ENCODE measurements at regions not wholly inside any gene's neighbourhood (a gene's known extent, or its start where the extent isn't known, plus 50 kb on each side); places are given as distances from the start of the nearest gene placed in this dataset.
"Not testable (repeated sequence)": the region's sequence is repeated elsewhere in the genome, so short reads cannot be mapped to it uniquely, and the experiment has no call there.

GRCh38 chr3:110647586-110647985, 424.0 kb upstream of the NECTIN3 start:
- DNase-seq: no peak

GRCh38 chr3:110650741-110651140, 420.9 kb upstream of the NECTIN3 start:
- DNase-seq: no peak

GRCh38 chr3:110654843-110655502, 416.6 kb upstream of the NECTIN3 start:
- DNase-seq: no peak

GRCh38 chr3:110656394-110657025, 415.1 kb upstream of the NECTIN3 start:
- DNase-seq: no peak

- no peak for DNase-seq
These were observed 407.5 kb upstream of the NECTIN3 start for GRCh38 chr3:110664148-110664547.

GRCh38 chr3:110666495-110666894, 405.1 kb upstream of the NECTIN3 start:
- DNase-seq: no peak

- no peak for DNase-seq
These were observed 404.4 kb upstream of the NECTIN3 start for GRCh38 chr3:110667216-110667615.

GRCh38 chr3:110670407-110670806, 401.2 kb upstream of the NECTIN3 start:
- no peak for DNase-seq

- no peak for DNase-seq
These were observed 394.1 kb upstream of the NECTIN3 start for GRCh38 chr3:110677506-110677905.

- no peak for DNase-seq
These were observed 392.3 kb upstream of the NECTIN3 start for GRCh38 chr3:110679285-110679684.

- DNase-seq: no peak
These were observed 391.2 kb upstream of the NECTIN3 start for GRCh38 chr3:110680450-110680849.

GRCh38 chr3:110684466-110684865, 387.1 kb upstream of the NECTIN3 start:
- no peak for DNase-seq

GRCh38 chr3:110685630-110686029, 386.0 kb upstream of the NECTIN3 start:
- no peak for DNase-seq

GRCh38 chr3:110686701-110687100, 384.9 kb upstream of the NECTIN3 start:
- DNase-seq: no peak

- no peak for DNase-seq
These were observed 384.5 kb upstream of the NECTIN3 start for GRCh38 chr3:110687138-110687537.

GRCh38 chr3:110697961-110698360, 373.7 kb upstream of the NECTIN3 start:
- DNase-seq: no peak

- DNase-seq: not testable (repeated sequence)
These were observed 367.3 kb upstream of the NECTIN3 start for GRCh38 chr3:110704332-110704731.

GRCh38 chr3:110708156-110708555, 363.5 kb upstream of the NECTIN3 start:
- DNase-seq: no peak

GRCh38 chr3:110710156-110710555, 361.5 kb upstream of the NECTIN3 start:
- DNase-seq: no peak

GRCh38 chr3:110710603-110711002, 361.0 kb upstream of the NECTIN3 start:
- DNase-seq: no peak

GRCh38 chr3:110711130-110711832, 360.3 kb upstream of the NECTIN3 start:
- DNase-seq: no peak

GRCh38 chr3:110711851-110712516, 359.6 kb upstream of the NECTIN3 start:
- no peak for DNase-seq

GRCh38 chr3:110727056-110727455, 344.6 kb upstream of the NECTIN3 start:
- DNase-seq: no peak

GRCh38 chr3:110731148-110731547, 340.5 kb upstream of the NECTIN3 start:
- no peak for DNase-seq

Data from NCI-H524 treated with DMSO at 0.1 percent for 48 hours (cell line).